ENCODE measurements at regions not wholly inside any gene's neighbourhood (a gene's known extent, or its start where the extent isn't known, plus 50 kb on each side); places are given as distances from the start of the nearest gene placed in this dataset.
"Not testable (repeated sequence)": the region's sequence is repeated elsewhere in the genome, so short reads cannot be mapped to it uniquely, and the experiment has no call there.

DNA sequence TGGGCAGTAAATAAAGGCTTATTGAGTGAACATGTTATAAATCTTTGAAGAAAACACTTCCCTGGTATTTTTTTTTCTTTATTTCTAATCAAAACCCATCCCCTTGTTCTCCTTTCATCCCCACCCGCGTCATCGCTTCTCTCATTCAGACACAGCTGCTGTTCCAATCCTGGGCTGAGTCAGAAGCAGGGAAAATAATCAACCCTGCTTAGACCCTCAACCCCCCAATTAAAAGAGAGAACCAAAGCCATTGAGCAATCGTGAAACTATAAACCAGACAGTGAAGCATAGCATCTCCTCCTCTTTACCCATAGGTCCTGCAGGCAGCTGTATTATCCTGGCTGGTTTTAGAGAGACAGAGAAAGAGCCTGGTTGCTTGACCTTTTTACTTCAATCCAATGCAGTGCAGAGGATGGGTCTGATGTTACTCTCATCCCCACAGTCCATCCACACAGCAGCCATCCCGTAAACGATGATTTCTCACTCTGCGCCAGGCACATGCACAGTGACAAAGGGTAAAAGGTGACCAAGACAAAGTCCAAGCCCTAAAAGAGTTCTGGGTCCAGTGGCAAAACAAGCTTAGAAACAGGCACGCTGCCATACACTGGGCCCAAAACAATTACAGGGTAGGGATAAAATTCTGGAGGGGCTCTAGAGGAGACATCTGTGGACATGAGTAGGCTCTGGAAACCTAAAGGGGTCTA is 238.3 kb downstream of the GALC start:
- H3K4me3 ChIP-seq (ENCODE audit: low read depth in 1 of 5, low read length in 5 of 5), result no peak overlapping the region
- H3K36me3 ChIP-seq (ENCODE audit: control insufficient read depth in 5 of 5, insufficient read depth in 5 of 5, low read length in 5 of 5), result no peaks in the 10 kb centered on the region
- H3K9ac ChIP-seq (ENCODE audit: low read length in 5 of 5), result no peak overlapping the region
- H3K9me3 ChIP-seq (ENCODE audit: control insufficient read depth in 5 of 5, low read length in 5 of 5), result no peaks in the 10 kb centered on the region
- H3K4me1 ChIP-seq (ENCODE audit: control insufficient read depth in 5 of 5, insufficient read depth in 5 of 5, low read length in 5 of 5), result no peaks in the 10 kb centered on the region
- no peak overlapping the region for H3K27ac ChIP-seq (ENCODE audit: low read depth, low read length)
- no peaks in the 10 kb centered on the region for H3K27me3 ChIP-seq (ENCODE audit: control insufficient read depth in 5 of 5, insufficient read depth in 4 of 5, low read length in 5 of 5)

DNA sequence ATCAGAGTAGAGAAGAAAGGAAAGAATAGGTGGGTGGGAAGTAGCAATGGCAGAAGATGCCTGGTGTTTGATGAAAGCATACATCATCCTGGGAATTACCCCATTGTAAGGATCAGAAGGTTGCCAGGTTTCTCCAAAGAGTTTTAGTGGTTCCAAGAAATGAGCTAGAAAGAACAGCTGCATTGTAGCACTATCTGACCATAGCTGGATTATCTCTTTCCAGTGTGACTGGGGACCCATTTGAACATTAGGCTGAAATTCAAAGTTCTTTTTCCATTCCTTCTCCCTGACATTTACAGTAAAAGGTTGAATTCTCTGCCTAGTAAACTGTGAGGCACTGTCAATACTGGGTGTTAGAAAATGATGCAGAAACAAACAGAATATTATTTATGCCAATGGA is 244.4 kb downstream of the GALC start:
- no peak overlapping the region for H3K9ac ChIP-seq (ENCODE audit: low read length in 5 of 5)
- peaks cover 0 to 3% (median 0%) of the 10 kb centered on the region in 5 donors for H3K27me3 ChIP-seq (ENCODE audit: control insufficient read depth in 5 of 5, insufficient read depth in 4 of 5, low read length in 5 of 5)
- H3K27ac ChIP-seq (ENCODE audit: low read depth, low read length), result no peak overlapping the region

DNA sequence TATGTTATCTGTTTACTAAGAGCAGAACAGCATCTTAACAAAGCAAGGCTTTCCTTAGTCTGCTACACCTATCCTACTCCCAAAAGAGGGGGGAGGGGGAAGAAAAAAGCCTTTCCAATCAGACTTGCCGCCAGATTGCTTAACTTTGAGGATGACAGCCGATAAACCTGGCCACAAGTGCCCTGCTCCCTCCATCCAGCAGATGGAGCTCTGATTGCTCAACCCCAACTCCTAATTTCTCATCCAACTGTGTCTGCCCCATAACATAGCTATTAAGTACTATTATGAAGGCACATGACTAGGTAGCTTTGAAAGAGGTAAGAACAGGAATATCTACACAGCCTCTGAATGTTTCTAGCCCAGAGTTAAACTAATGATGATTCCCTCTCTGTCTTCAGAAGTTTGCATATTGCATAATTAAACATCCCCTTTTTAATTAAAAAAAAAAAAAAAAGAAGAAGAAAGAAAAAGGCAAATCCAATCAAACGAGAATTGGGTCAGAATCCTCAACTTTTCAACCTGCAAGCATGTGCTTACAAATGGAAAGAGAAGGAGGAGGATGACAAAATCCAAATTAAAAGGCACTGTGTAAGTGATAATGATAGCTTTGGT is 247.4 kb downstream of the GALC start:
- Histone ChIP-seq H3K9me3 (ENCODE audit: control insufficient read depth in 5 of 5, low read length in 5 of 5) (peaks cover 0 to 4% (median 3%) of the 10 kb centered on the region in 5 donors), H3K4me1 (ENCODE audit: control insufficient read depth in 5 of 5, insufficient read depth in 5 of 5, low read length in 5 of 5) (no peaks in the 10 kb centered on the region), H3K9ac (ENCODE audit: low read length in 5 of 5) (no peak overlapping the region), H3K4me3 (ENCODE audit: low read depth in 1 of 5, low read length in 5 of 5) (no peak overlapping the region), H3K27ac (ENCODE audit: low read depth, low read length) (no peak overlapping the region), H3K36me3 (ENCODE audit: control insufficient read depth in 5 of 5, insufficient read depth in 5 of 5, low read length in 5 of 5) (no peaks in the 10 kb centered on the region), H3K27me3 (ENCODE audit: control insufficient read depth in 5 of 5, insufficient read depth in 4 of 5, low read length in 5 of 5) (peaks cover 0 to 3% (median 0%) of the 10 kb centered on the region in 5 donors)

More for the DNA sequence above, 244.4 kb downstream of the GALC start:
- Histone ChIP-seq H3K36me3 (ENCODE audit: control insufficient read depth in 5 of 5, insufficient read depth in 5 of 5, low read length in 5 of 5) (no peaks in the 10 kb centered on the region), H3K9me3 (ENCODE audit: control insufficient read depth in 5 of 5, low read length in 5 of 5) (no peaks in the 10 kb centered on the region), H3K4me1 (ENCODE audit: control insufficient read depth in 5 of 5, insufficient read depth in 5 of 5, low read length in 5 of 5) (no peaks in the 10 kb centered on the region), H3K4me3 (ENCODE audit: low read depth in 1 of 5, low read length in 5 of 5) (no peak overlapping the region)

DNA sequence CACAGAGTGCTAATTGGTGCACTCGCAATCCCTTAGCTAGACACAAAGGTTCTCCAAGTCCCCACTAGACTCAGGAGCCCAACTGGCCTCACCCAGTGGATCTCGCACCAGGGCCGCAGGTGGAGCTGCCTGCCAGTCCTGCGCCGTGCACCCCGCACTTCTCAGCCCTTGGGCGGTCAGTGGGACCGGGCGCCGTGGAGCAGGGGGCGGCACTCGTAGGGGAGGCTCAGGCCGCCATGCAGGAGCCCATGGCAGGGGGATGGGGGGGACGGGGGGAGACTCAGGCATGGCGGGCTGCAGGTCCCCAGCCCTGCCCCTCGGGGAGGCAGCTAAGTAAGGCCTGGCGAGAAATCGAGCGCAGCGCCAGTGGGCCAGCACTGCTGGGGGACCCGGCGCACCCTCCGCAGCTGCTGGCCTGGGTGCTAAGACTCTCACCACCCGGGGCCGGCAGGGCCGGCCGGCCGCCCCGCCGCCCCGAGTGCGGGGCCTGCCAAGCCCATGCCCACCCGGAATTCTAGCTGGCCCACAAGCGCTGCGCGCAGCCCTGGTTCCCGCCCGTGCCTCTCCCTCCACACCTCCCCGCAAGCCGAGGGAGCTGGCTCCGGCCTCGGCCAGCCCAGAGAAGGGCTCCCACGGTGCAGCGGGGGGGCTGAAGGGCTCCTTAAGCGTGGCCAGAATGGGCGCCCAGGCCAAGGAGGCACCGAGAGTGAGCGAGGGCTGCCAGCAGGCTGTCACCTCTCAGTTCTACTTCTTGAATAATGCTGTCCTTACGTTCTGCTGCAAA is 258.2 kb downstream of the GALC start:
- H3K9me3 ChIP-seq (ENCODE audit: control insufficient read depth in 5 of 5, low read length in 5 of 5); H3K27me3 ChIP-seq (ENCODE audit: control insufficient read depth in 5 of 5, insufficient read depth in 4 of 5, low read length in 5 of 5); H3K27ac ChIP-seq (ENCODE audit: low read depth, low read length); H3K36me3 ChIP-seq (ENCODE audit: control insufficient read depth in 5 of 5, insufficient read depth in 5 of 5, low read length in 5 of 5); H3K4me1 ChIP-seq (ENCODE audit: control insufficient read depth in 5 of 5, insufficient read depth in 5 of 5, low read length in 5 of 5); H3K9ac ChIP-seq (ENCODE audit: low read length in 5 of 5); H3K4me3 ChIP-seq (ENCODE audit: low read depth in 1 of 5, low read length in 5 of 5): not testable (repeated sequence)

DNA sequence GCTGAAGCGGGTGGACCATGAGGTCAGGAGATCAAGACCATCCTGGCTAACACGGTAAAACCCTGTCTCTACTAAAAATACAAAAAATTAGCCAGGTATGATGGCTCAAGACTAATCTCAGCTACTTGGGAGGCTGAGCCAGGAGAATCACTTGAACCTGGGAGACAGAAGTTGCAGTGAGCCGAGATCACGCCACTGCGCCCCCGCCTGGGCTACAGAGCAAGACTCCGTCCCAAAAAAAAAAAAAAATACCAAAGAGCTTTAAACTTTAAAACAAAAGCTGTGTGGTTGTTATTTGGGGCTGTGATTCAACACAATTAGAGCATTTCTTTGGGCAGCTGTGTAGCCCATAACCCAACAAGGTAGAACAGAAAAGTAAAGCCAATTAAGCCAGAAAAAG is 259.9 kb downstream of the GALC start:
- H3K4me1 ChIP-seq (ENCODE audit: control insufficient read depth in 5 of 5, insufficient read depth in 5 of 5, low read length in 5 of 5); H3K36me3 ChIP-seq (ENCODE audit: control insufficient read depth in 5 of 5, insufficient read depth in 5 of 5, low read length in 5 of 5); H3K27ac ChIP-seq (ENCODE audit: low read depth, low read length); H3K9ac ChIP-seq (ENCODE audit: low read length in 5 of 5); H3K27me3 ChIP-seq (ENCODE audit: control insufficient read depth in 5 of 5, insufficient read depth in 4 of 5, low read length in 5 of 5); H3K9me3 ChIP-seq (ENCODE audit: control insufficient read depth in 5 of 5, low read length in 5 of 5): not testable (repeated sequence)
- H3K4me3 ChIP-seq (ENCODE audit: low read depth in 1 of 5, low read length in 5 of 5), result peak overlapping the region in 1 of 5 donors; percentile 47

DNA sequence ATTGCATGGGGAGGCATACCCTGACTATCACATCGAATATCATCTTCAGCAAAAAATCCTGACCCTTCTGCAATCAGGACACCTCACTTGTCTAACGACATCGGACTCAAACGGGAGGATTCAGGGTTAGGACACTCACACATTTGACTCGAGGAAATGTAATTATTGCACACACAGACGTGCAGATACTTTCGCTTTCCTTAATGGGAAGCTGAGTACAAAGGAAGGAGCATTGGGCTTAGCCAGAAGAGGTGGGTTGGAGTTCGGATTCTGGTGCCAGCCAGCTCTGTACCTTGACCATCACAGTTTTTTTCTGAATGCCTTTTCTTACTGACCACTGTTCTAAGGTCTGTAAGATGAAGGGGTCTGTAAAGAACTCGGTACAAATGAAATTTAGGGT is 260.4 kb downstream of the GALC start:
- Histone ChIP-seq H3K4me3 (ENCODE audit: low read depth in 1 of 5, low read length in 5 of 5) (peak overlapping the region in 3 of 5 donors; percentile 14 to 23 (median 18)), H3K36me3 (ENCODE audit: control insufficient read depth in 5 of 5, insufficient read depth in 5 of 5, low read length in 5 of 5) (no peaks in the 10 kb centered on the region), H3K9me3 (ENCODE audit: control insufficient read depth in 5 of 5, low read length in 5 of 5) (no peaks in the 10 kb centered on the region), H3K9ac (ENCODE audit: low read length in 5 of 5) (no peak overlapping the region), H3K27ac (ENCODE audit: low read depth, low read length) (no peak overlapping the region), H3K4me1 (ENCODE audit: control insufficient read depth in 5 of 5, insufficient read depth in 5 of 5, low read length in 5 of 5) (no peaks in the 10 kb centered on the region), H3K27me3 (ENCODE audit: control insufficient read depth in 5 of 5, insufficient read depth in 4 of 5, low read length in 5 of 5) (no peaks in the 10 kb centered on the region)

DNA sequence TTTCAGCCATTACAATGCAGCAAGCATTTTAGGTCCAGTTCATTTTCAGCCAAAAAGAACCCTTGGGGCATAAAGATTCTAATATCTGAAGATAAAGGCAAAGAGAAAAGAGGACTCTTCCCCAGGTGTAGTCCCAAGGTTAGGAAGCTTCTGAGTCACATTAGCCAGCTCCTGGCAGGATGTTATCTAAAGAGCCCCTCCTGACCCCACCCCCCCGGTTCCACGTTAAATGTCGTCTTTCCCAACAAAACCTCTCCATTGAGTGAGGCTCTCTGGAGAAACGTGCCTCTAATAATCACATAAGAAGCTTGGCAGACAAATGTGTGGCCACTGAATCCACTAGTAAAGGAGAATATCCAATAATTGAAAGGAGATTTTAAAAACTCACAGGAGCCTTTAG is 267.7 kb downstream of the GALC start:
- no peaks in the 10 kb centered on the region for H3K9me3 ChIP-seq (ENCODE audit: control insufficient read depth in 5 of 5, low read length in 5 of 5)

DNA sequence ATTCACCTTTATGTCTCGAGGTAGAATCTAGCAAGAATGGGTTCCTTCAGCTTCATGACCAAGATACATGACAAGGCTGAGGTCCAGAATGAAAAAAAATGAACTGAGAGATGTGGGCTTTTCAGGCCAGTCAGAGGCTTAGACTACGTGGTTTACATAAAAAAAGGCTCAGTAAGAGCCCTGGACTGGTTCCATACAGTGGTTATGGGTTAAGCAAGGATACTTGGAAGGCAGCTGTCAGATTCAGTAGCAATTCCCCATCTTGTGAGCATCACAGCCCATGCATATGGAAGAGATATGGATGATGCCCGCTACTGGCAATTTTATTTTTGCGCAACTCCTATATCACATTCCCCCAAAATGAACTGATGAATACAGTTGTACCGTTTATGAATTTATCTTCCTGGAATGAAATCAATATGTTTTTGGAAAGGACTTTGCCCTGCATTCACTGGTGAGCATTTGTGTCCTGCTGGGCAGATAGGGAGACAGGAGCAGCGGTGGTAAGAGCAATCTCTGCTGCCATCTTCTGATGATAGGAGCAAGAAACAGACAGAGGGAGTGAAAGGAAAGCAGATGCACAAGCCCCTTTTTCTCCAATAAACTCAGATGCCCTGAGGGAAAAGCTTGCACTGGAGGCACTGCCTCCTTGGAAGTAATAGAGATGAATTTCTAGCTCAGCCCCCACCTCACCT is 280.4 kb downstream of the GALC start:
- no peak overlapping the region for H3K9ac ChIP-seq (ENCODE audit: low read length in 5 of 5)
- H3K4me1 ChIP-seq (ENCODE audit: control insufficient read depth in 5 of 5, insufficient read depth in 5 of 5, low read length in 5 of 5), result no peaks in the 10 kb centered on the region
- H3K27ac ChIP-seq (ENCODE audit: low read depth, low read length), result no peak overlapping the region

More for the DNA sequence above, 267.7 kb downstream of the GALC start:
- Histone ChIP-seq H3K4me1 (ENCODE audit: control insufficient read depth in 5 of 5, insufficient read depth in 5 of 5, low read length in 5 of 5) (no peaks in the 10 kb centered on the region), H3K4me3 (ENCODE audit: low read depth in 1 of 5, low read length in 5 of 5) (no peak overlapping the region), H3K27me3 (ENCODE audit: control insufficient read depth in 5 of 5, insufficient read depth in 4 of 5, low read length in 5 of 5) (peaks cover 0 to 3% (median 0%) of the 10 kb centered on the region in 5 donors), H3K9ac (ENCODE audit: low read length in 5 of 5) (no peak overlapping the region), H3K27ac (ENCODE audit: low read depth, low read length) (no peak overlapping the region), H3K36me3 (ENCODE audit: control insufficient read depth in 5 of 5, insufficient read depth in 5 of 5, low read length in 5 of 5) (no peaks in the 10 kb centered on the region)

DNA sequence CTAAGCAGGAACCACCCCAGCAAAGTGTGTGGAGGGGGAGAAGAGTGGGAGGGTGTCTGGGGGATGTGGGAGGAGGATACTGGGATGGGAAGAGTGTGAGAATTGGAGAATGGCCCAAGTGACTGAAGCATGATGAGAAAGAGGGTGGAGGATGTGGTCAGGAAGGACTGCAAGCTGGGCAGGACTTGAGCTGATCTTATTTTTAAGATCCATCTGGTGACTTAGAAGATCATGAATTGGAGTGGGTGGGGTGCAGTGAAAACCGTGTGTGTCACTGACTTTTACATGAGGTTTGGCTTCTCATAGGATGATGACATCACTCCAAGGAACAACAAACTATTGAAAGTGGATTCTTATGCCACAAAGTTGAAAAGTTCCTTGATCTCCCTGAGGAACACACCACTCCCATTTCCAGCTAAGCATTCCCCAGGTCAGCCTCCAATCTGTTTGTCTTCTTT is 287.5 kb downstream of the GALC start:
- no peaks in the 10 kb centered on the region for H3K9me3 ChIP-seq (ENCODE audit: control insufficient read depth in 5 of 5, low read length in 5 of 5)
- no peak overlapping the region for H3K4me3 ChIP-seq (ENCODE audit: low read depth in 1 of 5, low read length in 5 of 5)
- no peak overlapping the region for H3K9ac ChIP-seq (ENCODE audit: low read length in 5 of 5)
- H3K36me3 ChIP-seq (ENCODE audit: control insufficient read depth in 5 of 5, insufficient read depth in 5 of 5, low read length in 5 of 5), result no peaks in the 10 kb centered on the region
- H3K27ac ChIP-seq (ENCODE audit: low read depth, low read length), result no peak overlapping the region
- no peaks in the 10 kb centered on the region for H3K4me1 ChIP-seq (ENCODE audit: control insufficient read depth in 5 of 5, insufficient read depth in 5 of 5, low read length in 5 of 5)
- H3K27me3 ChIP-seq (ENCODE audit: control insufficient read depth in 5 of 5, insufficient read depth in 4 of 5, low read length in 5 of 5), result no peaks in the 10 kb centered on the region

More for the DNA sequence above, 280.4 kb downstream of the GALC start:
- H3K4me3 ChIP-seq (ENCODE audit: low read depth in 1 of 5, low read length in 5 of 5), result no peak overlapping the region
- no peaks in the 10 kb centered on the region for H3K27me3 ChIP-seq (ENCODE audit: control insufficient read depth in 5 of 5, insufficient read depth in 4 of 5, low read length in 5 of 5)
- H3K9me3 ChIP-seq (ENCODE audit: control insufficient read depth in 5 of 5, low read length in 5 of 5), result no peaks in the 10 kb centered on the region
- no peaks in the 10 kb centered on the region for H3K36me3 ChIP-seq (ENCODE audit: control insufficient read depth in 5 of 5, insufficient read depth in 5 of 5, low read length in 5 of 5)
